Neuronal stem cell (in vitro differentiated cells): ENCODE measurements at regions not wholly inside any gene's neighbourhood (a gene's known extent, or its start where the extent isn't known, plus 50 kb on each side); places are given as distances from the start of the nearest gene placed in this dataset.

ENCODE experiments used
- DNase-seq: peaks from one replicate; pipeline ENCODE4 v3.0.0-alpha.2; 2013; ENCODE audit warnings: low spot score
- H2AFZ ChIP-seq: one replicate; pipeline ENCODE4 v1.6.1; 2013; ENCODE audit warnings: mild to moderate bottlenecking, low read length, inconsistent platforms
- H2AK5ac ChIP-seq: 2 replicates; pipeline ENCODE4 v1.6.1; 2013; ENCODE audit warnings: low read depth, mild to moderate bottlenecking, inconsistent platforms, low read length, moderate library complexity, mixed read lengths
- H2BK120ac ChIP-seq: 2 replicates; pipeline ENCODE4 v1.6.1; 2013; ENCODE audit warnings: low read depth, mild to moderate bottlenecking, inconsistent platforms, low read length, moderate library complexity, mixed read lengths
- H2BK12ac ChIP-seq: one replicate; pipeline ENCODE4 v1.6.1; 2013; ENCODE audit warnings: low read length, inconsistent platforms
- H2BK15ac ChIP-seq: 2 replicates; pipeline ENCODE4 v1.6.1; 2013; ENCODE audit warnings: mild to moderate bottlenecking, low read length, inconsistent platforms, mixed read lengths
- H2BK5ac ChIP-seq: one replicate; pipeline ENCODE4 v1.6.1; 2013; ENCODE audit warnings: inconsistent platforms, mild to moderate bottlenecking, low read length, moderate library complexity
- H3K14ac ChIP-seq: one replicate; pipeline ENCODE4 v1.6.1; 2013; ENCODE audit warnings: low read length, inconsistent platforms
- H3K18ac ChIP-seq: 2 replicates; pipeline ENCODE4 v1.6.1; 2013; ENCODE audit warnings: low read length, inconsistent platforms
- H3K23ac ChIP-seq: 2 replicates; pipeline ENCODE4 v1.6.1; 2013; ENCODE audit warnings: low read depth, mild to moderate bottlenecking, mixed read lengths, low read length, inconsistent platforms; ENCODE audit not compliant: poor library complexity
- H3K27ac ChIP-seq: replicated peaks from 3 replicates; pipeline ENCODE4 v1.5.1; 2013; ENCODE audit warnings: low read length, inconsistent platforms
- H3K27me3 ChIP-seq, 3 experiments: 2 replicates each; pipeline ENCODE4 v1.6.1; 2013; ENCODE audit warnings: low read length in 3 of 3, mild to moderate bottlenecking in 2 of 3, inconsistent platforms in 1 of 3, low read depth in 1 of 3, mixed read lengths in 1 of 3, moderate library complexity in 1 of 3; ENCODE audit not compliant: control insufficient read depth in 3 of 3, insufficient read depth in 3 of 3
- H3K36me3 ChIP-seq, 2 donors: replicated peaks in 1 of 2; 2 replicates each; pipeline ENCODE4 v1.6.1; 2013; ENCODE audit warnings: low read length in 2 of 2; ENCODE audit not compliant: control insufficient read depth in 2 of 2, insufficient read depth in 2 of 2
- H3K4ac ChIP-seq: 2 replicates; pipeline ENCODE4 v1.6.1; 2013; ENCODE audit warnings: inconsistent platforms, mild to moderate bottlenecking, low read length, moderate library complexity
- H3K4me1 ChIP-seq, 2 donors: 1 replicate in 1 of 2; 2 replicates in 1 of 2; pipeline ENCODE4 v1.6.1; 2013; ENCODE audit warnings: low read length in 2 of 2, low read depth in 1 of 2; ENCODE audit not compliant: control insufficient read depth in 2 of 2, insufficient read depth in 1 of 2
- H3K4me2 ChIP-seq: one replicate; pipeline ENCODE4 v1.6.1; 2013; ENCODE audit warnings: mild to moderate bottlenecking, low read length, inconsistent platforms; ENCODE audit not compliant: insufficient read depth, poor library complexity, severe bottlenecking
- H3K4me3 ChIP-seq, 2 donors: 2 replicates each; pipeline ENCODE4 v1.5.1; 2013; ENCODE audit warnings: low read length in 2 of 2, mild to moderate bottlenecking in 2 of 2, inconsistent platforms in 1 of 2, moderate library complexity in 1 of 2
- H3K79me1 ChIP-seq: one replicate; pipeline ENCODE4 v1.6.1; 2013; ENCODE audit warnings: low read depth, mild to moderate bottlenecking, inconsistent platforms, low read length, moderate library complexity
- H3K9ac ChIP-seq: one replicate; pipeline ENCODE4 v1.6.1; 2013; ENCODE audit warnings: mild to moderate bottlenecking, low read depth, low read length, inconsistent platforms; ENCODE audit not compliant: poor library complexity
- H3K9me3 ChIP-seq, 2 donors: replicated peaks in 1 of 2; 2 replicates each; pipeline versions ENCODE3 to v1.6.1; 2013; ENCODE audit warnings: low read length in 2 of 2, mild to moderate bottlenecking in 2 of 2, inconsistent platforms in 1 of 2, low read depth in 1 of 2, mixed read lengths in 1 of 2, moderate library complexity in 1 of 2; ENCODE audit not compliant: control insufficient read depth in 2 of 2, insufficient read depth in 1 of 2
- H4K8ac ChIP-seq: one replicate; pipeline ENCODE4 v1.6.1; 2013; ENCODE audit warnings: low read depth, mild to moderate bottlenecking, inconsistent platforms, low read length, moderate library complexity
- H4K91ac ChIP-seq: one replicate; pipeline ENCODE4 v1.6.1; 2013; ENCODE audit warnings: low read length, low read depth, mild to moderate bottlenecking, inconsistent platforms; ENCODE audit not compliant: poor library complexity
- WGBS, 2 donors: extraction: QIAGEN DNeasy Blood & Tissue Kit; methylation state at CpG; one replicate each; pipeline ENCODE4 v1.1.7; 2013; ENCODE audit warnings: missing lambda C conversion rate in 2 of 2, mixed read lengths in 1 of 2; ENCODE audit not compliant: insufficient read length in 2 of 2, insufficient replicate concordance in 1 of 2; ENCODE audit errors: extremely low coverage in 2 of 2; 5-methylcytosine and 5-hydroxymethylcytosine counted together

DNA sequence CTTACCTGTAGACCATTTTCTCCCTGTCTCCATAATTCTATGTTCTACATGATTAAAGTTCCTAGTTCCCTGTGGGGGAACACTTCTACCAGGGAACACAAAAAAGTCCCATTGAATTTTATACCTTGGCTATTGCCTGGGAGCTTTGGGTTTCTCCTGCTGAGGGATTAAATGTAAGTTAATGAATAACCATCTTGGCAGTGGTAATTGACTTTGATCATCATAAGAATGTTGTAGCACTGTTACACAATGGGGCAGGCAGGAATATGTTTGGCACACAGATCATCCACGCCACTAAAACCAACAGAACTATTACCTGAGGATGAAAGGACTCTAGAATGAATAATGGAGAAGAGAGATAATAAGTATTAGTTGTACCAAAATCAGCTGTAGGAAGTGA, 1106.2 kb upstream of the GJE1 start:
- H2BK5ac ChIP-seq, result no peak overlapping the region
- H2AK5ac ChIP-seq, result no peak overlapping the region
- no peaks in the 10 kb centered on the region for H3K36me3 ChIP-seq
- H3K4ac ChIP-seq, result no peak overlapping the region
- no peak overlapping the region for H2BK120ac ChIP-seq
- no CpG with 5 or more reads among the region's 1 CpG for WGBS, 2 donors
- no peak overlapping the region for H4K8ac ChIP-seq
- no peaks in the 10 kb centered on the region for H3K9me3 ChIP-seq
- H2BK12ac ChIP-seq, result no peak overlapping the region
- no peaks in the 10 kb centered on the region for H3K4me1 ChIP-seq
- no peak overlapping the region for H2AFZ ChIP-seq
- H3K27me3 ChIP-seq, result no peaks in the 10 kb centered on the region
- no peak overlapping the region for H3K4me2 ChIP-seq
- no peak for DNase-seq
- no peak overlapping the region for H3K18ac ChIP-seq
- H2BK15ac ChIP-seq, result no peak overlapping the region
- H3K23ac ChIP-seq, result no peak overlapping the region
- H3K4me3 ChIP-seq, result no peak overlapping the region
- H3K9ac ChIP-seq, result no peak overlapping the region
- H3K27ac ChIP-seq, result no peak overlapping the region
- no peak overlapping the region for H4K91ac ChIP-seq
- H3K79me1 ChIP-seq, result no peaks in the 10 kb centered on the region
- H3K14ac ChIP-seq, result no peak overlapping the region

DNA sequence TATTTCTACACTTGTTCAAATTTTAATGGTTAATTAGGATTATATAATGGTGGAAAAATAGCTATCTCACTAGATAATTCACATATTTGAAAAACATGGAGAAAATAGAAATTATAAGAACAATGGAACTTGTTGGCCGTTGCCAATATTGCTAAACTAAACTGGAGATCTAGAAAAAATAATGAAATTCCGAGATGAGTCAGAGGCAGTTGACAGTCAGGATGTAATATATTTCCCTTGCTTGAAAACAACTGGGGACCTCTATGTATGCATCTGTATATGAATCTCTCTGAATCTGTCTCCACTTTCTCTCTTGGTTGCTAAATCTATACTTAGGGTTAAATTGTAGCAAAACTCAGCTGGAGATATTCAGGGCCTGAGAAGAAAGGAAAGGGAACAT, 1108.2 kb upstream of the GJE1 start:
- no peak overlapping the region for H2BK5ac ChIP-seq
- no CpG with 5 or more reads among the region's 2 CpGs for WGBS, 2 donors

GRCh38 chr6:141017941-141018340, 1114.8 kb upstream of the GJE1 start:
- no peak overlapping the region for H3K18ac ChIP-seq
- H3K23ac ChIP-seq, result no peak overlapping the region
- no peak overlapping the region for H2AK5ac ChIP-seq
- no peak overlapping the region for H2BK15ac ChIP-seq
- no CpG with 5 or more reads among the region's 5 CpGs for WGBS, 2 donors
- no peaks in the 10 kb centered on the region for H3K36me3 ChIP-seq
- no peak overlapping the region for H3K4ac ChIP-seq
- H3K14ac ChIP-seq, result no peak overlapping the region
- H3K9me3 ChIP-seq, result no peaks in the 10 kb centered on the region
- H3K9ac ChIP-seq, result no peak overlapping the region
- no peak overlapping the region for H2BK5ac ChIP-seq
- H2BK12ac ChIP-seq, result no peak overlapping the region
- no peak overlapping the region for H4K8ac ChIP-seq
- no peaks in the 10 kb centered on the region for H3K4me1 ChIP-seq
- no peak overlapping the region for H3K4me3 ChIP-seq
- H2BK120ac ChIP-seq, result no peak overlapping the region
- H4K91ac ChIP-seq, result no peak overlapping the region
- DNase-seq, result no peak
- no peaks in the 10 kb centered on the region for H3K27me3 ChIP-seq
- H3K27ac ChIP-seq, result no peak overlapping the region
- no peaks in the 10 kb centered on the region for H3K79me1 ChIP-seq
- H2AFZ ChIP-seq, result no peak overlapping the region
- no peak overlapping the region for H3K4me2 ChIP-seq

More for the DNA sequence above, 1108.2 kb upstream of the GJE1 start:
- Histone ChIP-seq H3K4me1 (no peaks in the 10 kb centered on the region), H3K36me3 (no peaks in the 10 kb centered on the region), H3K18ac (no peak overlapping the region), H3K4ac (no peak overlapping the region), H2AFZ (no peak overlapping the region), H4K8ac (no peak overlapping the region), H3K4me3 (no peak overlapping the region), H3K9me3 (no peaks in the 10 kb centered on the region), H3K4me2 (no peak overlapping the region), H2BK120ac (no peak overlapping the region), H3K14ac (no peak overlapping the region), H3K27me3 (no peaks in the 10 kb centered on the region), H2BK12ac (no peak overlapping the region), H3K23ac (no peak overlapping the region), H3K9ac (no peak overlapping the region), H3K79me1 (no peaks in the 10 kb centered on the region), H2AK5ac (no peak overlapping the region), H3K27ac (no peak overlapping the region), H4K91ac (no peak overlapping the region), H2BK15ac (no peak overlapping the region)
- no peak for DNase-seq

GRCh38 chr6:141000917-141001316, 1131.8 kb upstream of the GJE1 start:
- no peak overlapping the region for H2BK5ac ChIP-seq
- no peak overlapping the region for H3K27ac ChIP-seq
- H2BK15ac ChIP-seq, result no peak overlapping the region
- DNase-seq, result no peak
- H3K4me3 ChIP-seq, result no peak overlapping the region
- H3K27me3 ChIP-seq, result peaks cover 0 to 3% (median 0%) of the 10 kb centered on the region in 3 experiments
- H3K36me3 ChIP-seq, result no peaks in the 10 kb centered on the region
- H3K79me1 ChIP-seq, result no peaks in the 10 kb centered on the region
- H3K18ac ChIP-seq, result no peak overlapping the region
- no peak overlapping the region for H4K91ac ChIP-seq
- no CpG with 5 or more reads among the region's 2 CpGs for WGBS, 2 donors
- no peak overlapping the region for H3K4me2 ChIP-seq
- H2AFZ ChIP-seq, result no peak overlapping the region
- H4K8ac ChIP-seq, result no peak overlapping the region
- no peak overlapping the region for H3K23ac ChIP-seq
- no peak overlapping the region for H3K4ac ChIP-seq
- H2BK120ac ChIP-seq, result no peak overlapping the region
- H3K9me3 ChIP-seq, result peaks cover 0 to 8% of the 10 kb centered on the region in 2 donors
- H3K4me1 ChIP-seq, result no peaks in the 10 kb centered on the region
- no peak overlapping the region for H2BK12ac ChIP-seq
- H3K9ac ChIP-seq, result no peak overlapping the region
- H3K14ac ChIP-seq, result no peak overlapping the region
- no peak overlapping the region for H2AK5ac ChIP-seq
